ENCODE measurements at regions not wholly inside any gene's neighbourhood (a gene's known extent, or its start where the extent isn't known, plus 50 kb on each side); places are given as distances from the start of the nearest gene placed in this dataset.

- Histone ChIP-seq H3K4ac (ENCODE audit: low read depth, low read length) (no peak overlapping the region), H3K27ac (ENCODE audit: insufficient read length, low read depth, low read length) (no peak overlapping the region), H4K8ac (replicated peaks; ENCODE audit: insufficient read length, low read depth, low read length) (no peak overlapping the region), H3K23ac (ENCODE audit: insufficient read length, low read depth, low read length) (no peak overlapping the region), H2BK15ac (ENCODE audit: low read depth, low read length) (no peak overlapping the region), H3K79me2 (ENCODE audit: insufficient read depth, low read length) (no peaks in the 10 kb centered on the region), H3K9ac (ENCODE audit: extremely low read depth, insufficient read length, low read length) (no peak overlapping the region), H2AK5ac (ENCODE audit: insufficient read length, low read length) (no peak overlapping the region), H2BK120ac (ENCODE audit: low read depth, low read length, poor library complexity, severe bottlenecking) (no peak overlapping the region), H3K56ac (ENCODE audit: insufficient read length, low read depth, low read length) (no peak overlapping the region), H3K79me1 (ENCODE audit: insufficient read depth, low read depth, low read length, poor library complexity, severe bottlenecking) (no peaks in the 10 kb centered on the region), H3K9me3 (ENCODE audit: control insufficient read depth, low read depth, low read length) (no peaks in the 10 kb centered on the region), H4K5ac (ENCODE audit: insufficient read length, low read depth, low read length) (no peak overlapping the region), H3K27me3 (ENCODE audit: insufficient read depth, low read length) (no peaks in the 10 kb centered on the region), H2BK5ac (ENCODE audit: insufficient read length, low read length) (no peak overlapping the region), H3T11ph (ENCODE audit: low read length) (no peak overlapping the region), H2BK12ac (ENCODE audit: insufficient read length, low read depth, low read length) (no peak overlapping the region), H2AFZ (ENCODE audit: low read length) (peak overlapping the region; percentile 82), H2BK20ac (ENCODE audit: low read depth, low read length, poor library complexity, severe bottlenecking) (no peak overlapping the region), H3K23me2 (ENCODE audit: insufficient read length, low read depth, low read length, poor library complexity, severe bottlenecking) (no peaks in the 10 kb centered on the region), H3K4me2 (ENCODE audit: insufficient read depth, insufficient read length, low read length) (no peak overlapping the region), H3K4me1 (ENCODE audit: insufficient read depth, low read length) (no peaks in the 10 kb centered on the region; the same call in 1 of the 2 replicates), H4K91ac (ENCODE audit: insufficient read length, low read depth, low read length) (no peak overlapping the region), H4K20me1 (ENCODE audit: control insufficient read depth, insufficient read depth, insufficient read length) (no peaks in the 10 kb centered on the region), H3K14ac (ENCODE audit: insufficient read depth, low read length) (no peak overlapping the region), H3K18ac (ENCODE audit: insufficient read length, low read depth, low read length) (no peak overlapping the region)
- no CpG with 5 or more reads among the region's 6 CpGs for WGBS (ENCODE audit: extremely low coverage, insufficient read length, low lambda C conversion rate)
- Mint-ChIP-seq H3K36me3 (ENCODE audit: insufficient read depth in 1 of 3, low read depth in 3 of 3) (peaks cover 0 to 1% (median 0%) of the 10 kb centered on the region in 3 experiments; a peak in 1 of 7 replicates), H3K4me3 (no peak overlapping the region; a peak in 1 of 5 replicates), H3K27me3 (ENCODE audit: low read depth) (no peaks in the 10 kb centered on the region), H3K27ac (no peak overlapping the region; a peak in 2 of 7 replicates), H3K4me1 (peaks cover 2 to 5% of the 10 kb centered on the region in 2 experiments; a peak in 2 of 4 replicates), H3K9me3 (no peaks in the 10 kb centered on the region; a peak in 1 of 5 replicates)
- peak; percentile 47 for DNase-seq
- TF ChIP-seq, protein P1, sequence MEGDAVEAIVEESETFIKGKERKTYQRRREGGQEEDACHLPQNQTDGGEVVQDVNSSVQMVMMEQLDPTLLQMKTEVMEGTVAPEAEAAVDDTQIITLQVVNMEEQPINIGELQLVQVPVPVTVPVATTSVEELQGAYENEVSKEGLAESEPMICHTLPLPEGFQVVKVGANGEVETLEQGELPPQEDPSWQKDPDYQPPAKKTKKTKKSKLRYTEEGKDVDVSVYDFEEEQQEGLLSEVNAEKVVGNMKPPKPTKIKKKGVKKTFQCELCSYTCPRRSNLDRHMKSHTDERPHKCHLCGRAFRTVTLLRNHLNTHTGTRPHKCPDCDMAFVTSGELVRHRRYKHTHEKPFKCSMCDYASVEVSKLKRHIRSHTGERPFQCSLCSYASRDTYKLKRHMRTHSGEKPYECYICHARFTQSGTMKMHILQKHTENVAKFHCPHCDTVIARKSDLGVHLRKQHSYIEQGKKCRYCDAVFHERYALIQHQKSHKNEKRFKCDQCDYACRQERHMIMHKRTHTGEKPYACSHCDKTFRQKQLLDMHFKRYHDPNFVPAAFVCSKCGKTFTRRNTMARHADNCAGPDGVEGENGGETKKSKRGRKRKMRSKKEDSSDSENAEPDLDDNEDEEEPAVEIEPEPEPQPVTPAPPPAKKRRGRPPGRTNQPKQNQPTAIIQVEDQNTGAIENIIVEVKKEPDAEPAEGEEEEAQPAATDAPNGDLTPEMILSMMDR (conservative IDR thresholded peaks at IDR 0.05): peak; percentile 61
These were observed 262.5 kb upstream of the NDST3 start for GRCh38 chr4:117771647-117772337.

Measured in H9 (cell line).